Endodermal cell (in vitro differentiated cells): ENCODE measurements at regions not wholly inside any gene's neighbourhood (a gene's known extent, or its start where the extent isn't known, plus 50 kb on each side); places are given as distances from the start of the nearest gene placed in this dataset.

ENCODE experiments used
- DNase-seq: peaks from one replicate; pipeline ENCODE4 v3.0.0-alpha.2; 2017
- H3K27ac ChIP-seq: 2 replicates; pipeline ENCODE4 v1.5.1; 2013; ENCODE audit warnings: mild to moderate bottlenecking, low read depth, low read length, moderate library complexity
- H3K27me3 ChIP-seq: 2 replicates; pipeline ENCODE4 v1.6.1; 2013; ENCODE audit warnings: mild to moderate bottlenecking, low read length, moderate library complexity; ENCODE audit not compliant: insufficient read depth, control insufficient read depth, poor library complexity, severe bottlenecking
- H3K36me3 ChIP-seq: 2 replicates; pipeline ENCODE4 v1.7.0; 2013; ENCODE audit warnings: mild to moderate bottlenecking, low read length, moderate library complexity; ENCODE audit not compliant: control insufficient read depth, insufficient read depth
- H3K4me1 ChIP-seq: one replicate; pipeline ENCODE4 v1.7.0; 2013; ENCODE audit warnings: low read length; ENCODE audit not compliant: control insufficient read depth, insufficient read depth
- H3K4me3 ChIP-seq: 2 replicates; pipeline ENCODE4 v1.5.1; 2013; ENCODE audit warnings: mild to moderate bottlenecking, low read length, moderate library complexity
- H3K9ac ChIP-seq: 2 replicates; pipeline ENCODE4 v1.6.1; 2013; ENCODE audit warnings: mild to moderate bottlenecking, low read length, moderate library complexity; ENCODE audit not compliant: poor library complexity, severe bottlenecking; ENCODE audit errors: extremely low read depth
- H3K9me3 ChIP-seq: 2 replicates; pipeline ENCODE4 v1.6.1; 2013; ENCODE audit warnings: mild to moderate bottlenecking, low read length, moderate library complexity; ENCODE audit not compliant: control insufficient read depth
- H3K27ac Mint-ChIP-seq: 2 replicates; pipeline ENCODE4 v1.8.0; 2020; ENCODE audit warnings: mixed read lengths
- H3K27me3 Mint-ChIP-seq: 2 replicates; pipeline ENCODE4 v1.8.0; 2021; ENCODE audit warnings: mild to moderate bottlenecking, mixed read lengths; ENCODE audit not compliant: insufficient read depth
- H3K36me3 Mint-ChIP-seq: 2 replicates; pipeline ENCODE4 v1.8.0; 2020; ENCODE audit warnings: low read depth, mixed read lengths
- H3K4me1 Mint-ChIP-seq: 2 replicates; pipeline ENCODE4 v1.8.0; 2020; ENCODE audit warnings: mixed read lengths
- H3K4me3 Mint-ChIP-seq: 2 replicates; pipeline ENCODE4 v1.8.0; 2020; ENCODE audit warnings: mild to moderate bottlenecking, moderate library complexity, mixed read lengths
- H3K9me3 Mint-ChIP-seq: 2 replicates; pipeline ENCODE4 v1.8.0; 2020; ENCODE audit warnings: mild to moderate bottlenecking, mixed read lengths
- WGBS, 2 experiments: methylation state at CpG; one replicate each; pipeline versions ENCODE4 v1.1.5 to v1.1.7; 2013; ENCODE audit warnings: missing lambda C conversion rate in 2 of 2, mixed read lengths in 1 of 2; ENCODE audit not compliant: insufficient coverage in 1 of 2, insufficient read length in 1 of 2; 5-methylcytosine and 5-hydroxymethylcytosine counted together
- TF ChIP-seq, protein P1 (sequence below): fragments of 200-600 bp; sonication (generic); conservative IDR thresholded peaks from 2 replicates; pipeline ENCODE4 v1.5.0; 2021; ENCODE audit warnings: antibody characterized with exemption, mild to moderate bottlenecking

DNA sequence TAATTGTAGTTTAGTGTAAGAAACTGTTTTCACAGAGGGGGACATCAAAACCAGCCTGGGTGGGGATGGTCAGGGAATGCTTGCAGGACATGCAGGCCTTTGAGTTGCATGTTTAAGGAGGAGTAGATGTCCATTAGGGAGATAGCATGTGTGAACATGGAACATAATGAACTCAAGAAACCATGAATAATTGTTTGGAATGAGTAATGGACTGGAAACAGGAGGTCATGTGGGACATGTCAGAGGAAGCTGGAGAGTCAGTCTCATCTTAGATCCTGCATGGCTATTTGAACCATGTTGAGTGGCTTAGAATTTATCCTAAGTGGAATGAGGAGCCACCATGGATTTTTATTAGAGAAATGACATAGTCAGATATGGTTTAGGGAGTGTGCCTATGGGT is 86.4 kb downstream of the RPE65 start:
- H3K4me1 ChIP-seq = no peaks in the 10 kb centered on the region
- no peak for DNase-seq
- no peaks in the 10 kb centered on the region for H3K9me3 ChIP-seq
- H3K27ac Mint-ChIP-seq = no peak overlapping the region
- peaks cover 6% of the 10 kb centered on the region for H3K27me3 Mint-ChIP-seq
- TF ChIP-seq, protein P1, sequence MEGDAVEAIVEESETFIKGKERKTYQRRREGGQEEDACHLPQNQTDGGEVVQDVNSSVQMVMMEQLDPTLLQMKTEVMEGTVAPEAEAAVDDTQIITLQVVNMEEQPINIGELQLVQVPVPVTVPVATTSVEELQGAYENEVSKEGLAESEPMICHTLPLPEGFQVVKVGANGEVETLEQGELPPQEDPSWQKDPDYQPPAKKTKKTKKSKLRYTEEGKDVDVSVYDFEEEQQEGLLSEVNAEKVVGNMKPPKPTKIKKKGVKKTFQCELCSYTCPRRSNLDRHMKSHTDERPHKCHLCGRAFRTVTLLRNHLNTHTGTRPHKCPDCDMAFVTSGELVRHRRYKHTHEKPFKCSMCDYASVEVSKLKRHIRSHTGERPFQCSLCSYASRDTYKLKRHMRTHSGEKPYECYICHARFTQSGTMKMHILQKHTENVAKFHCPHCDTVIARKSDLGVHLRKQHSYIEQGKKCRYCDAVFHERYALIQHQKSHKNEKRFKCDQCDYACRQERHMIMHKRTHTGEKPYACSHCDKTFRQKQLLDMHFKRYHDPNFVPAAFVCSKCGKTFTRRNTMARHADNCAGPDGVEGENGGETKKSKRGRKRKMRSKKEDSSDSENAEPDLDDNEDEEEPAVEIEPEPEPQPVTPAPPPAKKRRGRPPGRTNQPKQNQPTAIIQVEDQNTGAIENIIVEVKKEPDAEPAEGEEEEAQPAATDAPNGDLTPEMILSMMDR = no peak
- no peaks in the 10 kb centered on the region for H3K9me3 Mint-ChIP-seq
- H3K36me3 Mint-ChIP-seq = no peaks in the 10 kb centered on the region
- no peaks in the 10 kb centered on the region for H3K27me3 ChIP-seq
- H3K27ac ChIP-seq = no peak overlapping the region
- no peak overlapping the region for H3K9ac ChIP-seq
- H3K36me3 ChIP-seq = no peaks in the 10 kb centered on the region
- no peak overlapping the region for H3K4me3 ChIP-seq
- no peak overlapping the region for H3K4me3 Mint-ChIP-seq
- H3K4me1 Mint-ChIP-seq = peaks cover 8% of the 10 kb centered on the region

DNA sequence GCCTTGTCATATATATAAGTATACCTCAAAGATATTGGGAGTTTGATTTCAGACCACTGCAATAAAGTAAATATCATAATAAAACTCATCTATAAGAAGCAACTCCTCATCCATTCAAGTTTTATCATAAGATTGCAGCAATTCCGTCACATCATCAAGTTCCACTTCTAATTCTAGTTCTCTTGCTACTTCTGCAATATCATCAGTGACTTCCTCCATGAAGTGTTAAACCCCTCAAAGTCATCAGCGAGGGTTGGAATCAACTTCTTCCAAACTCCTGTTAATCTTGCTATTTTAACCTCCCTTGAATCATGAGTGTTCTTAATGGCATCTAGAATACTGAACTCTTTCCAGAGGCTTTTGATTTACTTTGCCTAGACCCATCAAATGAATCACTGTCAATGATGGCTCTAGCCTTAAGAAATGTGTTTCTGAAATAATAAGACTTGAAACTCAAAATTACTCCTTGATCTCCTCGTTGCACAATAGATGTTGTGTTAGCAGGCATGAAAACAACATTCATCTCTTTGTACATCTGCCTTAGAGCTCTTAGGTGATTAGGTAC is 88.3 kb downstream of the RPE65 start:
- Histone ChIP-seq H3K36me3 (no peaks in the 10 kb centered on the region), H3K4me3 (no peak overlapping the region), H3K9ac (no peak overlapping the region), H3K27me3 (no peaks in the 10 kb centered on the region), H3K9me3 (no peaks in the 10 kb centered on the region), H3K27ac (no peak overlapping the region), H3K4me1 (no peaks in the 10 kb centered on the region)
- 92 to 93% methylated on average over 3 of the region's 3 CpGs for WGBS, 2 experiments
- Mint-ChIP-seq H3K36me3 (no peaks in the 10 kb centered on the region), H3K27me3 (peaks cover 6% of the 10 kb centered on the region), H3K27ac (no peak overlapping the region), H3K9me3 (no peaks in the 10 kb centered on the region), H3K4me1 (peaks cover 9% of the 10 kb centered on the region), H3K4me3 (no peak overlapping the region)
- TF ChIP-seq, protein P1 = no peak
- DNase-seq = no peak

DNA sequence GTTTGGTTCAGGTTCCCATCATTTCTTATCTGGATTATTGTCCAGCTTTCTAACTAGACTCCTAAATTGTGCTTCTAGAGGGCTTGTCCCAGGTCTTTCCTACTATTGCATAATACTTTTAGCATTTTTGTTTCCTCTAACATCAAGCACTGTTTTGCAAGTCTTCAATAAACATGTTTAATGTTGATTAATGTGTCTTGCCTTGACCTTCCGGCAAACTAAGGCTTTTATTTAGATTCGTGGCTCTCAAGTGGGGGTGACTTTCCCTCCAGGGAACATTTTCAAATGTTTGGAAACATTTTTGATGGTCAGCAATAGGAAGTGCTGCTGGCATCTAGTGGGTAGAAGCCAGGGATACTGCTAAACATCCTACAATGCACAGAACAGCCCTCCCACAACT is 90.7 kb downstream of the RPE65 start:
- TF ChIP-seq, protein P1 = no peak
- Histone ChIP-seq H3K9me3 (no peaks in the 10 kb centered on the region), H3K27ac (no peak overlapping the region), H3K36me3 (no peaks in the 10 kb centered on the region), H3K4me1 (no peaks in the 10 kb centered on the region), H3K4me3 (no peak overlapping the region), H3K27me3 (no peaks in the 10 kb centered on the region), H3K9ac (no peak overlapping the region)
- no peaks in the 10 kb centered on the region for H3K9me3 Mint-ChIP-seq
- DNase-seq = no peak
- no peaks in the 10 kb centered on the region for H3K36me3 Mint-ChIP-seq
- no peak overlapping the region for H3K4me3 Mint-ChIP-seq
- H3K4me1 Mint-ChIP-seq = peaks cover 9% of the 10 kb centered on the region
- 92 to 100% methylated on average over 1 to 2 of the region's 2 CpGs for WGBS, 2 experiments
- no peak overlapping the region for H3K27ac Mint-ChIP-seq
- H3K27me3 Mint-ChIP-seq = peaks cover 5% of the 10 kb centered on the region
